WTC11 (cell line): ENCODE measurements at regions not wholly inside any gene's neighbourhood (a gene's known extent, or its start where the extent isn't known, plus 50 kb on each side); places are given as distances from the start of the nearest gene placed in this dataset.

Experiments used
- ATF1 ChIP-seq: sonication (generic); formaldehyde crosslinking; IDR thresholded peaks from 2 replicates; pipeline ENCODE4 v1.8.1; 2023; ENCODE audit warnings: mild to moderate bottlenecking, moderate library complexity, missing genetic modification reagents
- FOXJ3 ChIP-seq: sonication (generic); formaldehyde crosslinking; IDR thresholded peaks from 2 replicates; pipeline ENCODE4 v1.9.0; 2021; ENCODE audit warnings: missing genetic modification reagents, mild to moderate bottlenecking, borderline replicate concordance
- FOXP1 ChIP-seq: sonication (generic); formaldehyde crosslinking; IDR thresholded peaks from 2 replicates; pipeline ENCODE4 v1.8.0; 2022; ENCODE audit warnings: missing genetic modification reagents, mild to moderate bottlenecking, moderate library complexity, borderline replicate concordance
- NR3C1 ChIP-seq: sonication (generic); formaldehyde crosslinking; conservative IDR thresholded peaks from 2 replicates; pipeline ENCODE4 v1.8.1; 2023; ENCODE audit warnings: low read depth, mild to moderate bottlenecking, missing genetic modification reagents
- RELA ChIP-seq: sonication (generic); formaldehyde crosslinking; IDR thresholded peaks from 2 replicates; pipeline ENCODE4 v1.8.1; 2022; ENCODE audit warnings: missing genetic modification reagents, mild to moderate bottlenecking, borderline replicate concordance
- RORB ChIP-seq: fragments of 250-450 bp; sonication (Bioruptor Pico); IDR thresholded peaks from 2 replicates; pipeline ENCODE4 v1.9.0; 2021; ENCODE audit warnings: mild to moderate bottlenecking
- SOX15 ChIP-seq: fragments of 250-450 bp; sonication (Bioruptor Pico); IDR thresholded peaks from 2 replicates; pipeline ENCODE4 v1.9.0; 2021; ENCODE audit warnings: mild to moderate bottlenecking
- TF ChIP-seq, protein P1 (sequence below): fragments of 250-450 bp; sonication (Bioruptor Pico); conservative IDR thresholded peaks from 2 replicates; pipeline ENCODE4 v1.9.0; 2021; ENCODE audit warnings: mild to moderate bottlenecking
- TF ChIP-seq, protein P2 (sequence below): sonication (generic); formaldehyde crosslinking; IDR thresholded peaks from 2 replicates; pipeline ENCODE4 v1.8.1; 2023; ENCODE audit warnings: mild to moderate bottlenecking, missing genetic modification reagents, borderline replicate concordance
- TF ChIP-seq, protein P3 (sequence below): sonication (generic); formaldehyde crosslinking; IDR thresholded peaks from 2 replicates; pipeline ENCODE4 v1.8.0; 2023; ENCODE audit warnings: missing genetic modification reagents, mild to moderate bottlenecking, borderline replicate concordance
- TF ChIP-seq, protein P4 (sequence below): sonication (generic); formaldehyde crosslinking; IDR thresholded peaks from 2 replicates; pipeline ENCODE4 v1.8.1; 2022; ENCODE audit warnings: mild to moderate bottlenecking, moderate library complexity, missing genetic modification reagents
- TF ChIP-seq, protein P5 (sequence below): fragments of 200-600 bp; IDR thresholded peaks from 2 replicates; pipeline ENCODE4 v1.8.0; 2022; ENCODE audit warnings: antibody characterized with exemption
- TF ChIP-seq, protein P6 (sequence below): fragments of 250-450 bp; sonication (Bioruptor Pico); IDR thresholded peaks from 2 replicates; pipeline ENCODE4 v1.9.0; 2021; ENCODE audit warnings: moderate library complexity, mild to moderate bottlenecking, inconsistent platforms, borderline replicate concordance

DNA sequence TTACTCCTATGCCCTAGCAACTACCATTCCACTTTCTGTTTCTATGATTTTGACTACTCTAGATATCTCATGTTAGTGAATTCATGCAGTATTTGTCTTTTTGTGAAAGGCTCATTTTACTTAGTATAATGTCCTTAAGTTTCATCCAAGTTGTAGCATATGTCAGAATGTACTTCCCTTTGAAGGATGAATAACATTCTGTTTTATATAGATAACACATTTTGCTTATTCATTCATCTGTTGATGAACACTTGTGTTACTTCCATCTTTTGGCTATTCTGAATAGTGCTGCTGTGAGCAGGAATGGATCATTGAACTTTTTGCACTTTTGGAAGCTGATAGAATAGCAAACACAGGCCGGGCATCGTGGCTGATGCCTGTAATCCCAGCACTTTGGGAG, 140.2 kb upstream of the MYO10 start (continued):
- TF ChIP-seq, protein P1, sequence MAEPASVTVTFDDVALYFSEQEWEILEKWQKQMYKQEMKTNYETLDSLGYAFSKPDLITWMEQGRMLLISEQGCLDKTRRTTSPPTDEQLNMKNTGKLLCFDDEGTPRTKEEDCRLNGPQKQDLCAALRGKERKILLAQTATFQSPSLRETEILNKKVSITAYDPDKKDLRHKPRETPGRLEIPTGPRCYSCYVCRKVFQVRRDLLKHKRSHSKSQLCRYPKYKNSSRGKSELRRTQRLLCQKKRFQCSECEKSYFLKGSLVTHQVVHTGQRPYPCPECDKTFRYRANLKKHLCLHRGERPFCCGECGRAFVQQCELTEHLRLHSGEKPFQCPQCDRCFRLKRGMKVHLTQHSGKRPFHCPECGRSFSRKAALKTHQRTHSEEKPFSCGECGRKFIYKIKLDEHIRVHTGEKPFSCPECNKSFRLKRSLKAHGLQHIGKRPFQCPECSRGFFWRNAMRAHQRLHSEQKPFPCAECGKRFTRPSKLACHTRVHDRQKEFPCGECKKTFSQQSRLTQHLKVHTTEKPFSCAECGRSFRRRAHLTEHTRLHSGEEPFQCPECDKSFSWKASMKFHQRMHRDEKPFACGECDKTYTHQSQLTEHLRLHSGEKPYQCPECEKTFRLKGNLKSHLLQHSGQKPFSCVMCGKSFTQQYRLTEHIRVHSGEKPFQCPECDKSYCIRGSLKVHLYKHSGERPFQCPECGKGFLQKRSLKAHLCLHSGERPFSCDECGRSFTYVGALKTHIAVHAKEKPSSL (CRISPR knock-in tag) = no peak
- TF ChIP-seq, protein P2, sequence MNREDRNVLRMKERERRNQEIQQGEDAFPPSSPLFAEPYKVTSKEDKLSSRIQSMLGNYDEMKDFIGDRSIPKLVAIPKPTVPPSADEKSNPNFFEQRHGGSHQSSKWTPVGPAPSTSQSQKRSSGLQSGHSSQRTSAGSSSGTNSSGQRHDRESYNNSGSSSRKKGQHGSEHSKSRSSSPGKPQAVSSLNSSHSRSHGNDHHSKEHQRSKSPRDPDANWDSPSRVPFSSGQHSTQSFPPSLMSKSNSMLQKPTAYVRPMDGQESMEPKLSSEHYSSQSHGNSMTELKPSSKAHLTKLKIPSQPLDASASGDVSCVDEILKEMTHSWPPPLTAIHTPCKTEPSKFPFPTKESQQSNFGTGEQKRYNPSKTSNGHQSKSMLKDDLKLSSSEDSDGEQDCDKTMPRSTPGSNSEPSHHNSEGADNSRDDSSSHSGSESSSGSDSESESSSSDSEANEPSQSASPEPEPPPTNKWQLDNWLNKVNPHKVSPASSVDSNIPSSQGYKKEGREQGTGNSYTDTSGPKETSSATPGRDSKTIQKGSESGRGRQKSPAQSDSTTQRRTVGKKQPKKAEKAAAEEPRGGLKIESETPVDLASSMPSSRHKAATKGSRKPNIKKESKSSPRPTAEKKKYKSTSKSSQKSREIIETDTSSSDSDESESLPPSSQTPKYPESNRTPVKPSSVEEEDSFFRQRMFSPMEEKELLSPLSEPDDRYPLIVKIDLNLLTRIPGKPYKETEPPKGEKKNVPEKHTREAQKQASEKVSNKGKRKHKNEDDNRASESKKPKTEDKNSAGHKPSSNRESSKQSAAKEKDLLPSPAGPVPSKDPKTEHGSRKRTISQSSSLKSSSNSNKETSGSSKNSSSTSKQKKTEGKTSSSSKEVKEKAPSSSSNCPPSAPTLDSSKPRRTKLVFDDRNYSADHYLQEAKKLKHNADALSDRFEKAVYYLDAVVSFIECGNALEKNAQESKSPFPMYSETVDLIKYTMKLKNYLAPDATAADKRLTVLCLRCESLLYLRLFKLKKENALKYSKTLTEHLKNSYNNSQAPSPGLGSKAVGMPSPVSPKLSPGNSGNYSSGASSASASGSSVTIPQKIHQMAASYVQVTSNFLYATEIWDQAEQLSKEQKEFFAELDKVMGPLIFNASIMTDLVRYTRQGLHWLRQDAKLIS (CRISPR knock-in tag) = no peak
- TF ChIP-seq NR3C1 (CRISPR knock-in tag) = no peak
- TF ChIP-seq SOX15 = no peak
- TF ChIP-seq, protein P3, sequence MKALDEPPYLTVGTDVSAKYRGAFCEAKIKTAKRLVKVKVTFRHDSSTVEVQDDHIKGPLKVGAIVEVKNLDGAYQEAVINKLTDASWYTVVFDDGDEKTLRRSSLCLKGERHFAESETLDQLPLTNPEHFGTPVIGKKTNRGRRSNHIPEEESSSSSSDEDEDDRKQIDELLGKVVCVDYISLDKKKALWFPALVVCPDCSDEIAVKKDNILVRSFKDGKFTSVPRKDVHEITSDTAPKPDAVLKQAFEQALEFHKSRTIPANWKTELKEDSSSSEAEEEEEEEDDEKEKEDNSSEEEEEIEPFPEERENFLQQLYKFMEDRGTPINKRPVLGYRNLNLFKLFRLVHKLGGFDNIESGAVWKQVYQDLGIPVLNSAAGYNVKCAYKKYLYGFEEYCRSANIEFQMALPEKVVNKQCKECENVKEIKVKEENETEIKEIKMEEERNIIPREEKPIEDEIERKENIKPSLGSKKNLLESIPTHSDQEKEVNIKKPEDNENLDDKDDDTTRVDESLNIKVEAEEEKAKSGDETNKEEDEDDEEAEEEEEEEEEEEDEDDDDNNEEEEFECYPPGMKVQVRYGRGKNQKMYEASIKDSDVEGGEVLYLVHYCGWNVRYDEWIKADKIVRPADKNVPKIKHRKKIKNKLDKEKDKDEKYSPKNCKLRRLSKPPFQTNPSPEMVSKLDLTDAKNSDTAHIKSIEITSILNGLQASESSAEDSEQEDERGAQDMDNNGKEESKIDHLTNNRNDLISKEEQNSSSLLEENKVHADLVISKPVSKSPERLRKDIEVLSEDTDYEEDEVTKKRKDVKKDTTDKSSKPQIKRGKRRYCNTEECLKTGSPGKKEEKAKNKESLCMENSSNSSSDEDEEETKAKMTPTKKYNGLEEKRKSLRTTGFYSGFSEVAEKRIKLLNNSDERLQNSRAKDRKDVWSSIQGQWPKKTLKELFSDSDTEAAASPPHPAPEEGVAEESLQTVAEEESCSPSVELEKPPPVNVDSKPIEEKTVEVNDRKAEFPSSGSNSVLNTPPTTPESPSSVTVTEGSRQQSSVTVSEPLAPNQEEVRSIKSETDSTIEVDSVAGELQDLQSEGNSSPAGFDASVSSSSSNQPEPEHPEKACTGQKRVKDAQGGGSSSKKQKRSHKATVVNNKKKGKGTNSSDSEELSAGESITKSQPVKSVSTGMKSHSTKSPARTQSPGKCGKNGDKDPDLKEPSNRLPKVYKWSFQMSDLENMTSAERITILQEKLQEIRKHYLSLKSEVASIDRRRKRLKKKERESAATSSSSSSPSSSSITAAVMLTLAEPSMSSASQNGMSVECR (CRISPR knock-in tag) = no peak
- TF ChIP-seq ATF1 (CRISPR knock-in tag) = no peak
- TF ChIP-seq FOXP1 (CRISPR knock-in tag) = no peak
- no peak for TF ChIP-seq FOXJ3 (CRISPR knock-in tag)
- TF ChIP-seq RELA (CRISPR knock-in tag) = no peak
- TF ChIP-seq, protein P4, sequence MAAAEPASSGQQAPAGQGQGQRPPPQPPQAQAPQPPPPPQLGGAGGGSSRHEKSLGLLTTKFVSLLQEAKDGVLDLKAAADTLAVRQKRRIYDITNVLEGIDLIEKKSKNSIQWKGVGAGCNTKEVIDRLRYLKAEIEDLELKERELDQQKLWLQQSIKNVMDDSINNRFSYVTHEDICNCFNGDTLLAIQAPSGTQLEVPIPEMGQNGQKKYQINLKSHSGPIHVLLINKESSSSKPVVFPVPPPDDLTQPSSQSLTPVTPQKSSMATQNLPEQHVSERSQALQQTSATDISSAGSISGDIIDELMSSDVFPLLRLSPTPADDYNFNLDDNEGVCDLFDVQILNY (CRISPR knock-in tag) = no peak
- TF ChIP-seq, protein P5, sequence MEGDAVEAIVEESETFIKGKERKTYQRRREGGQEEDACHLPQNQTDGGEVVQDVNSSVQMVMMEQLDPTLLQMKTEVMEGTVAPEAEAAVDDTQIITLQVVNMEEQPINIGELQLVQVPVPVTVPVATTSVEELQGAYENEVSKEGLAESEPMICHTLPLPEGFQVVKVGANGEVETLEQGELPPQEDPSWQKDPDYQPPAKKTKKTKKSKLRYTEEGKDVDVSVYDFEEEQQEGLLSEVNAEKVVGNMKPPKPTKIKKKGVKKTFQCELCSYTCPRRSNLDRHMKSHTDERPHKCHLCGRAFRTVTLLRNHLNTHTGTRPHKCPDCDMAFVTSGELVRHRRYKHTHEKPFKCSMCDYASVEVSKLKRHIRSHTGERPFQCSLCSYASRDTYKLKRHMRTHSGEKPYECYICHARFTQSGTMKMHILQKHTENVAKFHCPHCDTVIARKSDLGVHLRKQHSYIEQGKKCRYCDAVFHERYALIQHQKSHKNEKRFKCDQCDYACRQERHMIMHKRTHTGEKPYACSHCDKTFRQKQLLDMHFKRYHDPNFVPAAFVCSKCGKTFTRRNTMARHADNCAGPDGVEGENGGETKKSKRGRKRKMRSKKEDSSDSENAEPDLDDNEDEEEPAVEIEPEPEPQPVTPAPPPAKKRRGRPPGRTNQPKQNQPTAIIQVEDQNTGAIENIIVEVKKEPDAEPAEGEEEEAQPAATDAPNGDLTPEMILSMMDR = no peak
- TF ChIP-seq RORB = no peak
- TF ChIP-seq, protein P6, sequence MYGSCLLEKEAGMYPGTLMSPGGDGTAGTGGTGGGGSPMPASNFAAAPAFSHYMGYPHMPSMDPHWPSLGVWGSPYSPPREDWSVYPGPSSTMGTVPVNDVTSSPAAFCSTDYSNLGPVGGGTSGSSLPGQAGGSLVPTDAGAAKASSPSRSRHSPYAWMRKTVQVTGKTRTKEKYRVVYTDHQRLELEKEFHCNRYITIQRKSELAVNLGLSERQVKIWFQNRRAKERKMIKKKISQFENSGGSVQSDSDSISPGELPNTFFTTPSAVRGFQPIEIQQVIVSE (CRISPR knock-in tag) = no peak
- TF ChIP-seq, all 79 proteins: peak for 0
